SK-N-SH (cell line): ENCODE measurements at regions not wholly inside any gene's neighbourhood (a gene's known extent, or its start where the extent isn't known, plus 50 kb on each side); places are given as distances from the start of the nearest gene placed in this dataset.

Experiments used
- CTCF ChIA-PET: fragments of 300-600, 350-600 bp; formaldehyde crosslinking; extraction: SDS; loops from one replicate; lab custom pipeline; 2021; lab: Yijun Ruan, JAX
- POLR2A ChIA-PET: fragments of 350-600 bp; sonication (Branson Sonifier 250); formaldehyde crosslinking; extraction: SDS; loops from one replicate; lab custom pipeline; 2020; ENCODE audit warnings: antibody characterized with exemption, inconsistent platforms; lab: Yijun Ruan, JAX
- DNase-seq: peaks from one replicate; pipeline ENCODE4 v3.0.0; 2012
- H2AFZ ChIP-seq: fragments of 200-600 bp; sonication (generic); 2 replicates; pipeline ENCODE4 v1.8.1; 2016; ENCODE audit warnings: antibody characterized with exemption, mild to moderate bottlenecking, low read depth
- H3F3A ChIP-seq: fragments of 200-600 bp; sonication (generic); replicated peaks from 2 replicates; pipeline ENCODE3; 2016; ENCODE audit warnings: antibody characterized with exemption, mild to moderate bottlenecking; ENCODE audit not compliant: insufficient read depth
- H3K27ac ChIP-seq, 2 experiments: fragments of 200-500 bp in 1 of 2; fragments of 200-600 bp in 1 of 2; sonication (Bioruptor generic) in 1 of 2; sonication (generic), shearing (Covaris generic) in 1 of 2; 2 replicates each; pipeline versions ENCODE4 v1.5.1 to v1.6.1; 2014 to 2016; ENCODE audit warnings: low read depth in 2 of 2, inconsistent platforms in 1 of 2, low read length in 1 of 2, mild to moderate bottlenecking in 1 of 2, mixed read lengths in 1 of 2
- H3K27me3 ChIP-seq: fragments of 200-600 bp; sonication (generic), shearing (Covaris generic); 2 replicates; pipeline ENCODE4 v1.6.1; 2016; ENCODE audit warnings: mixed run types; ENCODE audit not compliant: insufficient read depth
- H3K36me3 ChIP-seq, 2 experiments: fragments of 200-500 bp in 1 of 2; fragments of 200-600 bp in 1 of 2; sonication (Bioruptor generic) in 1 of 2; sonication (generic) in 1 of 2; replicated peaks in 1 of 2; 2 replicates each; pipeline versions ENCODE3 to v1.5.1; 2014 to 2016; ENCODE audit warnings: low read length in 1 of 2, mild to moderate bottlenecking in 1 of 2; ENCODE audit not compliant: insufficient read depth in 2 of 2, control insufficient read depth in 1 of 2
- H3K4me1 ChIP-seq, 2 experiments: fragments of 200-500 bp in 1 of 2; fragments of 200-600 bp in 1 of 2; sonication (Bioruptor generic) in 1 of 2; sonication (generic), shearing (Covaris generic) in 1 of 2; 2 replicates each; pipeline versions ENCODE4 v1.5.1 to v1.6.1; 2014 to 2016; ENCODE audit warnings: low read depth in 1 of 2, low read length in 1 of 2, mixed run types in 1 of 2; ENCODE audit not compliant: insufficient read depth in 2 of 2, control insufficient read depth in 1 of 2
- H3K4me2 ChIP-seq: fragments of 200-600 bp; sonication (generic), shearing (Covaris generic); 2 replicates; pipeline ENCODE4 v1.6.1; 2017; ENCODE audit warnings: mixed run types
- H3K4me3 ChIP-seq, 2 experiments: fragments of 200-500 bp in 1 of 2; fragments of 200-600 bp in 1 of 2; sonication (Bioruptor generic) in 1 of 2; sonication (generic), shearing (Covaris generic) in 1 of 2; 2 replicates each; pipeline versions ENCODE4 v1.5.1 to v1.8.1; 2014 to 2016; ENCODE audit warnings: low read depth in 2 of 2, inconsistent platforms in 1 of 2, low read length in 1 of 2, mild to moderate bottlenecking in 1 of 2, mixed read lengths in 1 of 2, moderate library complexity in 1 of 2
- H3K79me2 ChIP-seq: fragments of 200-600 bp; sonication (generic); 2 replicates; pipeline ENCODE4 v1.8.1; 2017; ENCODE audit warnings: mild to moderate bottlenecking; ENCODE audit not compliant: insufficient read depth
- H3K9ac ChIP-seq: fragments of 200-600 bp; sonication (generic); 2 replicates; pipeline ENCODE4 v1.6.1; 2017; ENCODE audit warnings: mixed run types
- H3K9me2 ChIP-seq: fragments of 200-600 bp; sonication (generic); 2 replicates; pipeline ENCODE4 v1.6.1; 2017; ENCODE audit warnings: mixed run types
- H3K9me3 ChIP-seq: fragments of 200-600 bp; sonication (generic); 2 replicates; pipeline ENCODE4 v1.6.1; 2017; ENCODE audit warnings: mixed run types, mild to moderate bottlenecking, moderate library complexity
- H4K20me1 ChIP-seq: fragments of 200-600 bp; sonication (generic); 2 replicates; pipeline ENCODE4 v1.6.1; 2017; ENCODE audit warnings: mild to moderate bottlenecking, mixed run types; ENCODE audit not compliant: insufficient read depth
- CTCF ChIP-seq: fragments of 200-600 bp; sonication (generic); IDR thresholded peaks from 2 replicates; pipeline ENCODE4 v1.6.1; 2017; ENCODE audit warnings: antibody characterized with exemption, mild to moderate bottlenecking, moderate library complexity
- ELF1 ChIP-seq: IDR thresholded peaks from 2 replicates; pipeline ENCODE4 v1.4.0; 2012
- EP300 ChIP-seq, 2 experiments: IDR thresholded peaks; 2 replicates each; pipeline versions ENCODE4 v1.4.0 to v1.6.1; 2012; ENCODE audit warnings: borderline replicate concordance in 1 of 2, low read depth in 1 of 2, low read length in 1 of 2
- EZH2phosphoT487 ChIP-seq: fragments of 200-600 bp; sonication (generic); IDR thresholded peaks from 2 replicates; pipeline ENCODE4 v1.6.1; 2017; ENCODE audit warnings: low read depth, mixed run types, mild to moderate bottlenecking, antibody characterized with exemption, moderate library complexity, borderline replicate concordance
- FOXJ3 ChIP-seq: sonication (generic); formaldehyde crosslinking; IDR thresholded peaks from 2 replicates; pipeline ENCODE4 v1.5.1; 2020; ENCODE audit warnings: mild to moderate bottlenecking, missing genetic modification reagents
- FOXM1 ChIP-seq: IDR thresholded peaks from 2 replicates; pipeline ENCODE4 v1.4.0; 2012; ENCODE audit warnings: low read depth, mild to moderate bottlenecking
- GATA2 ChIP-seq: sonication (generic); formaldehyde crosslinking; IDR thresholded peaks from 2 replicates; pipeline ENCODE4 v1.5.0; 2020; ENCODE audit warnings: mild to moderate bottlenecking, missing genetic modification reagents
- IRF3 ChIP-seq: fragments of 150-350 bp; IDR thresholded peaks from 2 replicates; pipeline ENCODE4 v1.6.1; 2016; ENCODE audit warnings: mild to moderate bottlenecking, low read depth, low read length
- JUND ChIP-seq: IDR thresholded peaks from 2 replicates; pipeline ENCODE4 v1.4.0; 2012
- MEF2A ChIP-seq: IDR thresholded peaks from 2 replicates; pipeline ENCODE4 v1.4.0; 2012; ENCODE audit warnings: low read depth, borderline replicate concordance
- RAD21 ChIP-seq: IDR thresholded peaks from 2 replicates; pipeline ENCODE4 v1.6.1; 2012; ENCODE audit warnings: mild to moderate bottlenecking, low read length
- RCOR1 ChIP-seq: fragments of 150-350 bp; IDR thresholded peaks from 2 replicates; pipeline ENCODE4 v1.6.1; 2017; ENCODE audit warnings: antibody characterized with exemption, low read length
- RFX5 ChIP-seq: IDR thresholded peaks from 2 replicates; pipeline ENCODE4 v1.6.1; 2012; ENCODE audit warnings: mild to moderate bottlenecking, improper control_type of control experiment, low read length
- SIN3A ChIP-seq: IDR thresholded peaks from 2 replicates; pipeline ENCODE4 v1.6.1; 2012; ENCODE audit warnings: low read depth, mild to moderate bottlenecking, low read length, moderate library complexity, borderline replicate concordance
- SMC3 ChIP-seq: IDR thresholded peaks from 2 replicates; pipeline ENCODE4 v1.6.1; 2012; ENCODE audit warnings: low read depth, low read length, improper control_type of control experiment
- TAF1 ChIP-seq: IDR thresholded peaks from 2 replicates; pipeline ENCODE4 v1.6.1; 2012; ENCODE audit warnings: low read depth, mild to moderate bottlenecking, low read length, moderate library complexity, borderline replicate concordance
- USF1 ChIP-seq: IDR thresholded peaks from 2 replicates; pipeline ENCODE4 v1.4.0; 2012; ENCODE audit warnings: low read depth, borderline replicate concordance
- YY1 ChIP-seq: IDR thresholded peaks from 2 replicates; pipeline ENCODE4 v1.4.0; 2012; ENCODE audit warnings: low read depth, mild to moderate bottlenecking
- ZBTB33 ChIP-seq: IDR thresholded peaks from 2 replicates; pipeline ENCODE4 v1.4.0; 2012; ENCODE audit warnings: low read depth, borderline replicate concordance
- WGBS: methylation state at CpG from one replicate; pipeline ENCODE4 v1.1.6; 2017; ENCODE audit warnings: low lambda C conversion rate; 5-methylcytosine and 5-hydroxymethylcytosine counted together

- no peak overlapping the region for H2AFZ ChIP-seq
- TF ChIP-seq USF1 (no peak), EZH2phosphoT487 (no peak), IRF3 (no peak), FOXM1 (no peak), SIN3A (no peak), RFX5 (no peak), FOXJ3 (no peak), YY1 (no peak), MEF2A (no peak), GATA2 (CRISPR knock-in tag) (no peak), RCOR1 (no peak), TAF1 (no peak), JUND (no peak), RAD21 (no peak), ZBTB33 (no peak), CTCF (no peak), SMC3 (no peak), ELF1 (no peak), EP300 (IDR thresholded peaks at IDR 0.05; ENCODE audit: borderline replicate concordance in 1 of 2, low read depth in 1 of 2, low read length in 1 of 2) (no peak)
- TF ChIP-seq, all 33 proteins: peak for 0
- Histone ChIP-seq H3K4me2 (no peak overlapping the region), H3K9me3 (no peaks in the 10 kb centered on the region), H3K9ac (no peak overlapping the region), H3K79me2 (no peaks in the 10 kb centered on the region), H3K4me1 (no peaks in the 10 kb centered on the region), H3K4me3 (no peak overlapping the region), H3K36me3 (no peaks in the 10 kb centered on the region), H4K20me1 (no peaks in the 10 kb centered on the region), H3F3A (no peaks in the 10 kb centered on the region), H3K27me3 (no peaks in the 10 kb centered on the region; the same call in 1 of the 2 replicates), H3K27ac (no peak overlapping the region), H3K9me2 (no peaks in the 10 kb centered on the region)
- no peak for DNase-seq
- POLR2A ChIA-PET = no interaction called here
- WGBS = 58% methylated on average over 2 of the region's 2 CpGs
- CTCF ChIA-PET = interaction anchor here (2.3 kb wide), 1 partner anchor 9 kb away, joined by 10 read pairs; no protein-coding TSS in a partner anchor
These were observed 307.8 kb downstream of the REEP3 start for GRCh38 chr10:63829020-63829419.
